ENCODE measurements at regions not wholly inside any gene's neighbourhood (a gene's known extent, or its start where the extent isn't known, plus 50 kb on each side); places are given as distances from the start of the nearest gene placed in this dataset.

DNA sequence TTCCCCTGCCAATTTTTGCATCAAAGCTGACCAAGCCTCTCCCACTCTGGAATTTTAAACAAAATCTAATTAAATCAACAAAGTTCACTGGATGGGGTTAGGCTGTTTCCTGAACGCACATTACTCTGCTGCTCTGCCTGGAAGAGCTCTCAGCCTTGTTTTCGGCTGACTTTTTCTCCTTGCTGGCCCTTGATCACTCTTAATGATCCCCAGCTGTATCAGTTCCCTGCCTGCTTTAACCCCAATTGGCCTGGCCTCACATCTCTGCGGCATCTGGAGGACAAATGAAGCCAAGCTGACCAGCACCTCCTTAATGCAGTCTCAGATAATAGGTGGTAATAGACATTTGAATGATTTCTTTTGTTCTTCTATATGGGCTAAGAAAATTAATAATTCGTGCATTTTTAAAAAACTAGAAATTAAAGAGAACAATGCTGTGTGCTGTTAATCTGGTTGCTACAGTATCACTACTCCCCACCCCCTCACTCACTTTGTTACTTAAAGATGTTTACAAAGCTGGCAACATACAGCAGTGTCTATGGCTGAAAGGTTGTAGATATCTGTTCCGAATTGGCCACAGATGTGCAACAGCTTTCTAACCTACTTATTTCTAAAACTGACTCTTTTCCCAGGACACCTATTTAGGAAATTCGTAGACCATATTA is 415.2 kb upstream of the KCNH7 start:
- Histone ChIP-seq H3K36me3 (no peaks in the 10 kb centered on the region), H3K27me3 (no peaks in the 10 kb centered on the region), H3K9me3 (no peaks in the 10 kb centered on the region), H3K4me1 (no peaks in the 10 kb centered on the region), H3K27ac (no peak overlapping the region), H3K4me3 (no peak overlapping the region)
- ATAC-seq (ENCODE audit: low FRiP score in 2 of 2) (no peak), DNase-seq (no peak)
- 52 to 58% methylated on average over 6 of the region's 6 CpGs for WGBS, 2 donors
- TF ChIP-seq, protein P1, sequence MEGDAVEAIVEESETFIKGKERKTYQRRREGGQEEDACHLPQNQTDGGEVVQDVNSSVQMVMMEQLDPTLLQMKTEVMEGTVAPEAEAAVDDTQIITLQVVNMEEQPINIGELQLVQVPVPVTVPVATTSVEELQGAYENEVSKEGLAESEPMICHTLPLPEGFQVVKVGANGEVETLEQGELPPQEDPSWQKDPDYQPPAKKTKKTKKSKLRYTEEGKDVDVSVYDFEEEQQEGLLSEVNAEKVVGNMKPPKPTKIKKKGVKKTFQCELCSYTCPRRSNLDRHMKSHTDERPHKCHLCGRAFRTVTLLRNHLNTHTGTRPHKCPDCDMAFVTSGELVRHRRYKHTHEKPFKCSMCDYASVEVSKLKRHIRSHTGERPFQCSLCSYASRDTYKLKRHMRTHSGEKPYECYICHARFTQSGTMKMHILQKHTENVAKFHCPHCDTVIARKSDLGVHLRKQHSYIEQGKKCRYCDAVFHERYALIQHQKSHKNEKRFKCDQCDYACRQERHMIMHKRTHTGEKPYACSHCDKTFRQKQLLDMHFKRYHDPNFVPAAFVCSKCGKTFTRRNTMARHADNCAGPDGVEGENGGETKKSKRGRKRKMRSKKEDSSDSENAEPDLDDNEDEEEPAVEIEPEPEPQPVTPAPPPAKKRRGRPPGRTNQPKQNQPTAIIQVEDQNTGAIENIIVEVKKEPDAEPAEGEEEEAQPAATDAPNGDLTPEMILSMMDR (IDR thresholded peaks at IDR 0.05), result no peak
- TF ChIP-seq EP300 (IDR thresholded peaks at IDR 0.05) (no peak), POLR2AphosphoS5 (IDR thresholded peaks at IDR 0.05) (no peak), POLR2A (IDR thresholded peaks at IDR 0.05) (no peak)

DNA sequence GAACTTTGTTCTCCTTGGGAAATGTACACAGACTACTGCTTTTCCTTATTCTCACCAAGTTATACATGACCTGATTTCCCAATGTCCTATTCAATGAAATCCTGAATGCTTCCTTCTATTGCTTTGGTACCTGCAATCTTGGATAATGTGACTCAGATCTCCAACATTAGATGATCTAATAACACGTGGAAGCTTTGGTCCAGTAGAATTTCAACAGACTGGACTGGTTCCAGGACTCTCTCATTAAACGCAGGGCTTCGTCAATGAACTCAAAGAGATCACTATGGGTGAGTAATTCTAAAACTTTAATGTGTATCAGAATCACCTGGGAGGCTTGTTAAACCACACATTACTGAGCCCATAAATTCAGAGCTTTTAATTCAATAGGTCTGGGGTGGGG is 413.6 kb upstream of the KCNH7 start:
- no peaks in the 10 kb centered on the region for H3K9me3 ChIP-seq
- H3K4me1 ChIP-seq, result no peaks in the 10 kb centered on the region
- H3K27ac ChIP-seq, result no peak overlapping the region
- WGBS, 2 donors, result 82 to 88% methylated on average over 3 of the region's 3 CpGs
- H3K27me3 ChIP-seq, result no peaks in the 10 kb centered on the region
- H3K36me3 ChIP-seq, result no peaks in the 10 kb centered on the region
- TF ChIP-seq POLR2AphosphoS5 (IDR thresholded peaks at IDR 0.05), result no peak
- no peak for TF ChIP-seq EP300 (IDR thresholded peaks at IDR 0.05)
- no peak for TF ChIP-seq POLR2A (IDR thresholded peaks at IDR 0.05)
- TF ChIP-seq, protein P1 (IDR thresholded peaks at IDR 0.05), result no peak
- DNase-seq (no peak), ATAC-seq (ENCODE audit: low FRiP score in 2 of 2) (no peak)
- no peak overlapping the region for H3K4me3 ChIP-seq

DNA sequence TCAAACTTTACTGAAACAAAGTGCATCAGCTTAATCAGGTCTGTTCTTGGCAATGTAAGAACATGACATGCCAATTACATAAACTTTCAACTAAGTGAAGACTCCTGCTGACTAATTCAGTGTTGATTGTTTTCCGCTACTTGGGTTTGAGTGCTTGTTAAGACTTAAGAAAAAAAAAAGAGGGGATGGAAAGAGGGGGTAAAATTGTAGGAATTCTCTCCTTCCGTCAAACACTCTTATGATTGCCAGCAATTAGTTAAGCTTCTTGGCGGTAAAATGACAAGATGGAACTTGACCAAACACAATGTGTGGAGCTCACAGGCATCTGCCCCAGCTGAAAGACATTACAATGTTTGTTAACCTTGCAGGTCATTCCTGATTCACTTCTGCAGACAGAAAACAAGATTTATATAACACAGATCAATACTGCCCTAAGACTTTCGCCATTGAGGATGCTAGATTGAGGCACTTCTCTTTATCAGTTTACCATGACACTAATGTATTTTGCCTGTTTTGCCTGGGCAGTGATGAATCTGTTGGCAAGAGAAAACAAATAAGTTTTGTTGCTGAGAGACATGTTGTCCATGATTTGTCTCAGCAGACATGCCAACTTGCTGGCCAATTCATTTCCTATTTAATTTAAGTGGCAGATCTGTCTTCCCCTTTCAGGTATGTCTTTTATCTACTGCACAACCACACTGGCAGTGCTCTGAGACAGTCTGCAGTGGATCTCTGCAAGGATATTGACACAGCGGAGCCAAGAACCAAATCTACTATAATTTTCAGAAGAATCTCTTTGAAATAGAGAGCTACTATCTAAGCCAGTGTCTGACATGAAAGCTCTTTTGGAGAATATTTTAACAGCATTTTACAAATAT is 410.0 kb upstream of the KCNH7 start:
- Histone ChIP-seq H3K4me3 (no peak overlapping the region), H3K27ac (no peak overlapping the region), H3K4me1 (no peaks in the 10 kb centered on the region), H3K27me3 (no peaks in the 10 kb centered on the region), H3K36me3 (no peaks in the 10 kb centered on the region), H3K9me3 (no peaks in the 10 kb centered on the region)
- no peak for ATAC-seq (ENCODE audit: low FRiP score in 2 of 2)
- no peak for TF ChIP-seq POLR2AphosphoS5 (IDR thresholded peaks at IDR 0.05)
- no peak for TF ChIP-seq EP300 (IDR thresholded peaks at IDR 0.05)
- TF ChIP-seq, protein P1 (IDR thresholded peaks at IDR 0.05), result no peak
- TF ChIP-seq POLR2A (IDR thresholded peaks at IDR 0.05), result no peak
- WGBS, 2 donors, result 68 to 80% methylated on average over 5 of the region's 5 CpGs
- DNase-seq, result no peak

DNA sequence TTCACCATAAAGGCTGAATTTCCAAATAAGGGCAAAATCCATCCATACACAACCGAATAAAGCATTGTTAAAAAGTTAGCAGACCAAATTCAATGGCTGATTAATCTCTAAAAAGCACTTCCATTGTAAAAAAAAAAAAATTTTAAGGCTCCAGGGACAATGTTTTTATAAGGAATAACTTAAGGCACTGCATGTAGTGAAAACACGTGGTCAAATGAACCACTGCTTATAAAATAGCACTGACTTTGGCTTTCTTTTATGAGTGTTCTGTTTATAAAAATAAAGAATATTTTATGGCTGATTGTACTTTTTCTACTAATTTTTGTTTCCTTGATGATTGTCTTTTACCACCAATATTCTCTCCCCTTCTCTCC is 409.3 kb upstream of the KCNH7 start:
- DNase-seq (no peak), ATAC-seq (ENCODE audit: low FRiP score in 2 of 2) (no peak)
- Histone ChIP-seq H3K36me3 (no peaks in the 10 kb centered on the region), H3K27me3 (no peaks in the 10 kb centered on the region), H3K27ac (no peak overlapping the region), H3K9me3 (no peaks in the 10 kb centered on the region), H3K4me1 (no peaks in the 10 kb centered on the region), H3K4me3 (no peak overlapping the region)
- no peak for TF ChIP-seq POLR2A (IDR thresholded peaks at IDR 0.05)
- TF ChIP-seq, protein P1 (IDR thresholded peaks at IDR 0.05), result no peak
- no peak for TF ChIP-seq POLR2AphosphoS5 (IDR thresholded peaks at IDR 0.05)
- no peak for TF ChIP-seq EP300 (IDR thresholded peaks at IDR 0.05)
- 56 to 71% methylated on average over 2 of the region's 2 CpGs for WGBS, 2 donors
